AG09309 (cell line): ENCODE measurements at regions not wholly inside any gene's neighbourhood (a gene's known extent, or its start where the extent isn't known, plus 50 kb on each side); places are given as distances from the start of the nearest gene placed in this dataset.

ENCODE experiments used
- DNase-seq: peaks from one replicate; pipeline ENCODE4 v3.0.0-alpha.2; 2010; ENCODE audit warnings: low read depth
- H3K4me3 ChIP-seq: 2 replicates; pipeline ENCODE4 v1.5.1; 2011; ENCODE audit warnings: mild to moderate bottlenecking, low read depth, low read length, moderate library complexity; ENCODE audit not compliant: control insufficient read depth
- CTCF ChIP-seq: IDR thresholded peaks from 2 replicates; pipeline ENCODE4 v1.5.1; 2011; ENCODE audit warnings: mild to moderate bottlenecking, low read depth, low read length, inconsistent platforms; ENCODE audit not compliant: insufficient read depth, control insufficient read depth; ENCODE audit errors: missing control alignments

- H3K4me3 ChIP-seq: no peak overlapping the region
- TF ChIP-seq CTCF: no peak
- no peak for DNase-seq
Observed at GRCh38 chr2:167471734-167472133, 583.5 kb downstream of the XIRP2 start.

GRCh38 chr2:167471332-167471731, 583.1 kb downstream of the XIRP2 start:
- H3K4me3 ChIP-seq: no peak overlapping the region
- DNase-seq: no peak
- no peak for TF ChIP-seq CTCF

- no peak for DNase-seq
- no peak overlapping the region for H3K4me3 ChIP-seq
- no peak for TF ChIP-seq CTCF
Observed at GRCh38 chr2:167462379-167462778, 574.1 kb downstream of the XIRP2 start.

DNA sequence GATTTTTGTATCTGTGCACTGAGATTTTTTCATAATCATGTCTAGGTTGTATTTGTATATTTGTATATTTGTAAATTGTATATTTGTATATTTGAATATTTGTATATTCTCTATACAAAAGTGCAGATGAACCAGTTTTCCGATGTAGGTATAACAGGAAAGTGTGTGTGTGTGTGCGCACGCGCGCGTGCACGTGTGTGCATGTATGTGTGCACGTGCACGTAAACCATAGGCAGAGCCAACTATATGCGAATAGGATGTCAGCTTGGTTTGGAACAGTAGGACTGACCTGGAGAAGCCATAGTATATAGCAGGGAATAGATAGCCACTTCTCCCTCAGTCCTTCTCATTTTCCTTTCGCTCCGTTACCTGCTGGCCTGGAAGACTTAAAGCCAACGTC, 565.8 kb downstream of the XIRP2 start:
- DNase-seq: no peak
- TF ChIP-seq CTCF: no peak
- no peak overlapping the region for H3K4me3 ChIP-seq

- no peak for DNase-seq
Observed at GRCh38 chr2:167451496-167452289, 563.4 kb downstream of the XIRP2 start.

GRCh38 chr2:167450364-167450763, 562.1 kb downstream of the XIRP2 start:
- DNase-seq: no peak
- no peak overlapping the region for H3K4me3 ChIP-seq
- no peak for TF ChIP-seq CTCF

More at GRCh38 chr2:167451496-167452289, 563.4 kb downstream of the XIRP2 start:
- no peak for TF ChIP-seq CTCF
- H3K4me3 ChIP-seq: no peak overlapping the region
